ENCODE measurements at regions not wholly inside any gene's neighbourhood (a gene's known extent, or its start where the extent isn't known, plus 50 kb on each side); places are given as distances from the start of the nearest gene placed in this dataset.

DNA sequence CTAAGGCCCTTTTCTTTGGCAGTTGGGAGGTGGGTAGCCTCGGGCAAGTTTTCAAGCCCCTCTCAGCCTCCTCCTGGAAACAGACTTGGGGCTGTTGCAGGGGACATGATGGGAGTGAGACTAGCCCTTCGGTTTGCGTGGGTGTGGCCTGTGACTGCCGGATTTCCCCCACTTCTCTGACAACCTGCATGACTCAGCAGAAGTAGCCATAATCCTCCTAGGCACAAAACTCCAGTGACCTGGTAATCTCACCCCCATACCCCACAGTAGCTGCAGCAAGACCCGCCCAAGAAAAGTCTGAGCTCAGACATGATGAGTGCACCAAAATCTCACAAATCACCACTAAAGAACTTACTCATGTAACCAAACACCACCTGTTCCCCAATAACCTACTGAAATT is 433.7 kb upstream of the AMOT start:
- no peaks in the 10 kb centered on the region for H4K20me1 ChIP-seq (ENCODE audit: insufficient read depth, low read length, poor library complexity, severe bottlenecking)
- H3K4me2 ChIP-seq (ENCODE audit: low read depth, low read length, poor library complexity, severe bottlenecking): no peak overlapping the region
- H3K9ac ChIP-seq (ENCODE audit: low read depth, low read length, poor library complexity, severe bottlenecking): no peak overlapping the region
- no peaks in the 10 kb centered on the region for H3F3A ChIP-seq (ENCODE audit: low read depth)
- H3K27me3 ChIP-seq (ENCODE audit: insufficient read depth, low read length, poor library complexity, severe bottlenecking): no peaks in the 10 kb centered on the region
- TF ChIP-seq EZH2phosphoT487 (IDR thresholded peaks at IDR 0.05; ENCODE audit: borderline replicate concordance) (no peak), CTCF (conservative IDR thresholded peaks at IDR 0.05; ENCODE audit: low read length) (no peak)
- H2AFZ ChIP-seq (ENCODE audit: low read length): no peak overlapping the region
- H3K36me3 ChIP-seq (ENCODE audit: insufficient read depth, low read length): no peaks in the 10 kb centered on the region
- no peaks in the 10 kb centered on the region for H3K4me1 ChIP-seq (ENCODE audit: insufficient read depth, low read length, poor library complexity, severe bottlenecking)
- no peaks in the 10 kb centered on the region for H3K9me2 ChIP-seq (replicated peaks; ENCODE audit: low read depth, low read length)
- no peaks in the 10 kb centered on the region for H3K79me2 ChIP-seq (ENCODE audit: insufficient read depth, low read length)
- no peaks in the 10 kb centered on the region for H3K9me3 ChIP-seq (ENCODE audit: insufficient read depth, low read depth, low read length)
- H3K4me3 ChIP-seq (ENCODE audit: low read length, poor library complexity, severe bottlenecking): no peak overlapping the region

GRCh38 chrX:113269203-113269602 is 428.6 kb upstream of the AMOT start:
- no peak for TF ChIP-seq CTCF (conservative IDR thresholded peaks at IDR 0.05; ENCODE audit: low read length)
- TF ChIP-seq EZH2phosphoT487 (IDR thresholded peaks at IDR 0.05; ENCODE audit: borderline replicate concordance): no peak
- H3K9me3 ChIP-seq (ENCODE audit: insufficient read depth, low read depth, low read length): no peaks in the 10 kb centered on the region
- no peaks in the 10 kb centered on the region for H3K27me3 ChIP-seq (ENCODE audit: insufficient read depth, low read length, poor library complexity, severe bottlenecking)
- no peak overlapping the region for H3K4me3 ChIP-seq (ENCODE audit: low read length, poor library complexity, severe bottlenecking)
- H3K9me2 ChIP-seq (replicated peaks; ENCODE audit: low read depth, low read length): no peaks in the 10 kb centered on the region
- H3K4me2 ChIP-seq (ENCODE audit: low read depth, low read length, poor library complexity, severe bottlenecking): no peak overlapping the region
- H3K79me2 ChIP-seq (ENCODE audit: insufficient read depth, low read length): no peaks in the 10 kb centered on the region
- no peak overlapping the region for H2AFZ ChIP-seq (ENCODE audit: low read length)
- no peaks in the 10 kb centered on the region for H3K4me1 ChIP-seq (ENCODE audit: insufficient read depth, low read length, poor library complexity, severe bottlenecking)
- no peak overlapping the region for H3K9ac ChIP-seq (ENCODE audit: low read depth, low read length, poor library complexity, severe bottlenecking)
- no peaks in the 10 kb centered on the region for H4K20me1 ChIP-seq (ENCODE audit: insufficient read depth, low read length, poor library complexity, severe bottlenecking)
- no peaks in the 10 kb centered on the region for H3F3A ChIP-seq (ENCODE audit: low read depth)
- no peaks in the 10 kb centered on the region for H3K36me3 ChIP-seq (ENCODE audit: insufficient read depth, low read length)

DNA sequence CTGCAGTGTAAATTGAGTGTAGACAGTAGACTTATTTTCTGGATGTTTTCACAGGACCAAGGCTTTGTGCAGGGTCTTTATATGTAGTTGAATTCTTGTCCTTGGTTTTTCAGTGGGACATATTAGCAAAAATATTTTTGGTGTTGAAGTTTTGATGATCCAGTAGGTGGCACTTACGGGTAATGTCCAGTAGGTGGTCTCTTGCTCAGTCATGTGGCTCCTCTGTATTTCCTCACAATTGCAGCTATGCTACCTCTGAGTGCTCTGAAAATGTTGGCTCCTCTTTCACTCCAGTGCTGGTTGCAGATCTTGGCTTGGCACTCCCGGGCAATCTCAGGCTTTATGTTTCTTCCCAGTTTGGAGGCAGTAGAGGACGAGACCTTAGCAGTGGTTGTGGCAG is 419.8 kb upstream of the AMOT start:
- TF ChIP-seq EZH2phosphoT487 (IDR thresholded peaks at IDR 0.05; ENCODE audit: borderline replicate concordance) (no peak), CTCF (conservative IDR thresholded peaks at IDR 0.05; ENCODE audit: low read length) (peak; percentile 56)
- Histone ChIP-seq H2AFZ (ENCODE audit: low read length) (peak overlapping the region; percentile 43; the same call in 1 of the 2 replicates), H3K9me3 (ENCODE audit: insufficient read depth, low read depth, low read length) (no peaks in the 10 kb centered on the region), H4K20me1 (ENCODE audit: insufficient read depth, low read length, poor library complexity, severe bottlenecking) (no peaks in the 10 kb centered on the region), H3K4me3 (ENCODE audit: low read length, poor library complexity, severe bottlenecking) (no peak overlapping the region), H3F3A (ENCODE audit: low read depth) (no peaks in the 10 kb centered on the region), H3K4me2 (ENCODE audit: low read depth, low read length, poor library complexity, severe bottlenecking) (no peak overlapping the region), H3K79me2 (ENCODE audit: insufficient read depth, low read length) (no peaks in the 10 kb centered on the region), H3K9ac (ENCODE audit: low read depth, low read length, poor library complexity, severe bottlenecking) (no peak overlapping the region), H3K4me1 (ENCODE audit: insufficient read depth, low read length, poor library complexity, severe bottlenecking) (no peaks in the 10 kb centered on the region), H3K9me2 (replicated peaks; ENCODE audit: low read depth, low read length) (no peaks in the 10 kb centered on the region), H3K36me3 (ENCODE audit: insufficient read depth, low read length) (no peaks in the 10 kb centered on the region), H3K27me3 (ENCODE audit: insufficient read depth, low read length, poor library complexity, severe bottlenecking) (no peaks in the 10 kb centered on the region)
